ENCODE measurements at regions not wholly inside any gene's neighbourhood (a gene's known extent, or its start where the extent isn't known, plus 50 kb on each side); places are given as distances from the start of the nearest gene placed in this dataset.

GRCh38 chr2:18932853-18933252, 343.5 kb upstream of the NT5C1B start:
- WGBS = 83% methylated on average over 4 of the region's 4 CpGs
- DNase-seq (ENCODE audit: low spot score in 2 of 2) = no peak
- no peak overlapping the region for H3K4me3 ChIP-seq
- H3K36me3 ChIP-seq = no peaks in the 10 kb centered on the region
- TF ChIP-seq POLR2A (IDR thresholded peaks at IDR 0.05) (no peak), EP300 (IDR thresholded peaks at IDR 0.05) (no peak), CTCF (IDR thresholded peaks at IDR 0.05) (no peak), POLR2AphosphoS5 (IDR thresholded peaks at IDR 0.05) (no peak)
- no peaks in the 10 kb centered on the region for H3K9me3 ChIP-seq
- H3K27ac ChIP-seq = no peak overlapping the region
- H3K4me1 ChIP-seq = no peaks in the 10 kb centered on the region
- H3K27me3 ChIP-seq = no peaks in the 10 kb centered on the region

- Histone ChIP-seq H3K9me3 (no peaks in the 10 kb centered on the region), H3K4me3 (no peak overlapping the region), H3K36me3 (no peaks in the 10 kb centered on the region), H3K27me3 (no peaks in the 10 kb centered on the region), H3K4me1 (no peaks in the 10 kb centered on the region), H3K27ac (no peak overlapping the region)
- 80% methylated on average over 6 of the region's 6 CpGs for WGBS
- no peak for DNase-seq (ENCODE audit: low spot score in 2 of 2)
- TF ChIP-seq POLR2A (IDR thresholded peaks at IDR 0.05) (no peak), POLR2AphosphoS5 (IDR thresholded peaks at IDR 0.05) (no peak), CTCF (IDR thresholded peaks at IDR 0.05) (no peak), EP300 (IDR thresholded peaks at IDR 0.05) (no peak)
Observed at GRCh38 chr2:18930971-18931370, 341.6 kb upstream of the NT5C1B start.

GRCh38 chr2:18927525-18928232, 338.3 kb upstream of the NT5C1B start:
- Histone ChIP-seq H3K9me3 (no peaks in the 10 kb centered on the region), H3K27me3 (no peaks in the 10 kb centered on the region), H3K27ac (no peak overlapping the region), H3K4me3 (no peak overlapping the region), H3K36me3 (no peaks in the 10 kb centered on the region), H3K4me1 (no peaks in the 10 kb centered on the region)
- 87% methylated on average over 3 of the region's 3 CpGs for WGBS
- no peak for TF ChIP-seq POLR2A (IDR thresholded peaks at IDR 0.05)
- no peak for TF ChIP-seq POLR2AphosphoS5 (IDR thresholded peaks at IDR 0.05)
- TF ChIP-seq CTCF (IDR thresholded peaks at IDR 0.05) = no peak
- no peak for TF ChIP-seq EP300 (IDR thresholded peaks at IDR 0.05)
- DNase-seq (ENCODE audit: low spot score in 2 of 2) = no peak

GRCh38 chr2:18926631-18927524, 337.5 kb upstream of the NT5C1B start:
- WGBS = 91% methylated on average over 9 of the region's 9 CpGs
- Histone ChIP-seq H3K4me3 (no peak overlapping the region), H3K27me3 (no peaks in the 10 kb centered on the region), H3K4me1 (no peaks in the 10 kb centered on the region), H3K27ac (no peak overlapping the region), H3K9me3 (no peaks in the 10 kb centered on the region), H3K36me3 (no peaks in the 10 kb centered on the region)
- no peak for TF ChIP-seq EP300 (IDR thresholded peaks at IDR 0.05)
- no peak for TF ChIP-seq POLR2A (IDR thresholded peaks at IDR 0.05)
- no peak for DNase-seq (ENCODE audit: low spot score in 2 of 2)

GRCh38 chr2:18925296-18925695, 335.9 kb upstream of the NT5C1B start:
- Histone ChIP-seq H3K4me1 (no peaks in the 10 kb centered on the region), H3K27me3 (no peaks in the 10 kb centered on the region), H3K9me3 (no peaks in the 10 kb centered on the region), H3K36me3 (no peaks in the 10 kb centered on the region), H3K4me3 (no peak overlapping the region), H3K27ac (no peak overlapping the region)
- TF ChIP-seq POLR2AphosphoS5 (IDR thresholded peaks at IDR 0.05) = no peak
- no peak for TF ChIP-seq EP300 (IDR thresholded peaks at IDR 0.05)
- no peak for TF ChIP-seq POLR2A (IDR thresholded peaks at IDR 0.05)
- TF ChIP-seq CTCF (IDR thresholded peaks at IDR 0.05) = no peak
- no peak for DNase-seq (ENCODE audit: low spot score in 2 of 2)
- WGBS = 74% methylated on average over 2 of the region's 2 CpGs

All from suprapubic skin (tissue), 4 donors.